Progenitor cell of endocrine pancreas (in vitro differentiated cells): ENCODE measurements at regions not wholly inside any gene's neighbourhood (a gene's known extent, or its start where the extent isn't known, plus 50 kb on each side); places are given as distances from the start of the nearest gene placed in this dataset.

Experiments used
- DNase-seq: peaks from one replicate; pipeline ENCODE4 v3.0.0; 2021; ENCODE audit warnings: low spot score; ENCODE audit not compliant: unreplicated experiment
- H3K27ac Mint-ChIP-seq: 2 replicates; pipeline ENCODE4 v1.8.0; 2021; ENCODE audit warnings: mild to moderate bottlenecking, moderate library complexity, mixed read lengths
- H3K27me3 Mint-ChIP-seq: 2 replicates; pipeline ENCODE4 v1.8.0; 2021; ENCODE audit warnings: mixed read lengths
- H3K36me3 Mint-ChIP-seq: 2 replicates; pipeline ENCODE4 v1.8.0; 2022; ENCODE audit warnings: mixed read lengths; ENCODE audit not compliant: insufficient read depth
- H3K4me1 Mint-ChIP-seq: 2 replicates; pipeline ENCODE4 v1.8.0; 2021; ENCODE audit warnings: low read depth, mixed read lengths
- H3K4me3 Mint-ChIP-seq: 2 replicates; pipeline ENCODE4 v1.8.0; 2021; ENCODE audit warnings: low read depth, mild to moderate bottlenecking, moderate library complexity, mixed read lengths
- H3K9me3 Mint-ChIP-seq: 2 replicates; pipeline ENCODE4 v1.8.0; 2021; ENCODE audit warnings: low read depth, mixed read lengths
- CTCF ChIP-seq: fragments of 200-600 bp; sonication (generic); IDR thresholded peaks from one replicate; pipeline ENCODE4 v1.5.0; 2021; ENCODE audit warnings: antibody characterized with exemption, mild to moderate bottlenecking; ENCODE audit not compliant: unreplicated experiment

- peaks cover 22% of the 10 kb centered on the region for H3K4me1 Mint-ChIP-seq
- no peaks in the 10 kb centered on the region for H3K9me3 Mint-ChIP-seq
- TF ChIP-seq CTCF, result no peak
- H3K4me3 Mint-ChIP-seq, result no peak overlapping the region
- H3K27ac Mint-ChIP-seq, result no peak overlapping the region
- H3K27me3 Mint-ChIP-seq, result no peaks in the 10 kb centered on the region
- DNase-seq, result no peak
- H3K36me3 Mint-ChIP-seq, result no peaks in the 10 kb centered on the region
Observed at GRCh38 chr1:87652176-87652575, 323.5 kb downstream of the LMO4 start.

- no peaks in the 10 kb centered on the region for H3K27me3 Mint-ChIP-seq
Observed at GRCh38 chr1:87665151-87665550, 336.5 kb downstream of the LMO4 start.

GRCh38 chr1:87666681-87667080, 338.0 kb downstream of the LMO4 start:
- no peak for DNase-seq
- Mint-ChIP-seq H3K4me3 (no peak overlapping the region), H3K4me1 (no peaks in the 10 kb centered on the region), H3K27me3 (no peaks in the 10 kb centered on the region), H3K36me3 (no peaks in the 10 kb centered on the region), H3K9me3 (no peaks in the 10 kb centered on the region), H3K27ac (no peak overlapping the region)
- TF ChIP-seq CTCF, result no peak

More at GRCh38 chr1:87665151-87665550, 336.5 kb downstream of the LMO4 start:
- H3K27ac Mint-ChIP-seq, result no peak overlapping the region
- no peak overlapping the region for H3K4me3 Mint-ChIP-seq
- no peaks in the 10 kb centered on the region for H3K36me3 Mint-ChIP-seq
- no peak for DNase-seq
- H3K9me3 Mint-ChIP-seq, result no peaks in the 10 kb centered on the region
- H3K4me1 Mint-ChIP-seq, result no peaks in the 10 kb centered on the region
- no peak for TF ChIP-seq CTCF

- H3K9me3 Mint-ChIP-seq, result no peaks in the 10 kb centered on the region
- H3K36me3 Mint-ChIP-seq, result no peaks in the 10 kb centered on the region
- H3K27ac Mint-ChIP-seq, result no peak overlapping the region
- TF ChIP-seq CTCF, result no peak
- H3K27me3 Mint-ChIP-seq, result no peaks in the 10 kb centered on the region
- H3K4me3 Mint-ChIP-seq, result no peak overlapping the region
- no peak for DNase-seq
- peaks cover 4% of the 10 kb centered on the region for H3K4me1 Mint-ChIP-seq
Observed at GRCh38 chr1:87669674-87670073, 341.0 kb downstream of the LMO4 start.

GRCh38 chr1:87673309-87673708, 344.6 kb downstream of the LMO4 start:
- H3K9me3 Mint-ChIP-seq, result no peaks in the 10 kb centered on the region
- no peaks in the 10 kb centered on the region for H3K27me3 Mint-ChIP-seq
- no peak overlapping the region for H3K27ac Mint-ChIP-seq
- no peaks in the 10 kb centered on the region for H3K36me3 Mint-ChIP-seq
- H3K4me3 Mint-ChIP-seq, result no peak overlapping the region
- TF ChIP-seq CTCF, result no peak
- no peak for DNase-seq
- peaks cover 8% of the 10 kb centered on the region for H3K4me1 Mint-ChIP-seq
